ENCODE measurements at regions not wholly inside any gene's neighbourhood (a gene's known extent, or its start where the extent isn't known, plus 50 kb on each side); places are given as distances from the start of the nearest gene placed in this dataset.

GRCh38 chr10:58050575-58050974 lies 217.1 kb downstream of the IPMK start:
- TF ChIP-seq EZH2 (IDR thresholded peaks at IDR 0.05; ENCODE audit: insufficient read depth, poor library complexity, severe bottlenecking) (no peak), EZH2phosphoT487 (IDR thresholded peaks at IDR 0.05; ENCODE audit: insufficient read depth, low read depth) (no peak)
